22Rv1 (cell line): ENCODE measurements at regions not wholly inside any gene's neighbourhood (a gene's known extent, or its start where the extent isn't known, plus 50 kb on each side); places are given as distances from the start of the nearest gene placed in this dataset.

ENCODE experiments used
- CTCF ChIP-seq: fragments of 450-650 bp; IDR thresholded peaks from 2 replicates; pipeline ENCODE4 v1.5.1; 2017; ENCODE audit warnings: mild to moderate bottlenecking
- ZFX ChIP-seq: fragments of 450-650 bp; IDR thresholded peaks from 2 replicates; pipeline ENCODE4 v1.6.1; 2017; ENCODE audit warnings: antibody characterized with exemption, borderline replicate concordance

DNA sequence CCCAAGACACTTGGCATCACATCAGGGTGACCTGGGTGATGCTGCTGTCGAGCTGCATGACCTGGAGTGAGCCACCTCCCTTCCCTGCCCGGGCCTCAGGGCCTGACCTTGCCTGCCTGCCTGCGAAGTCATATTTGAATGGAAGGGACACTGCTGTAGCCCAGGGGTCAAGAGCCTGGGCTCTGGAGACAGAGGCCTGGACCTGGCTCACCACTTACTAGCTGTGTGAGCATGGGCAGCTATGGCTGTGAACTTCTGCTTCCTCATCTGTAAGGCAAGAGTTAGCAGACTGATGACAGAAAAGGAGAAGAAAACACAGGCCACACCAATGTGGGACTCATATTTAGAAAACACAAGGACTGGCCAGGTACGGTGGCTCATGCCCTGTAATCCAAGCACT is 118.7 kb downstream of the ZFP36L2 start:
- no peak for TF ChIP-seq CTCF
- no peak for TF ChIP-seq ZFX
